Calu3 (cell line): ENCODE measurements at regions not wholly inside any gene's neighbourhood (a gene's known extent, or its start where the extent isn't known, plus 50 kb on each side); places are given as distances from the start of the nearest gene placed in this dataset.

Experiments
- BruUV-seq: library from RNA; stranded (reverse); fragments of 400-500 nt; replicated peaks from 2 replicates; lab custom pipeline; 2021; lab: Mats Ljungman, UMichigan
- CTCF ChIA-PET: fragments of 300-600 bp; sonication (Branson Sonifier 250); formaldehyde crosslinking; loops from one replicate; lab custom pipeline; 2022; ENCODE audit warnings: antibody characterized with exemption; lab: Charles Lee
- DNase-seq: peaks from one replicate; pipeline ENCODE4 v3.0.0; 2022
- H3K27ac Mint-ChIP-seq: one replicate; pipeline ENCODE4 v1.8.0; 2022; ENCODE audit warnings: mixed read lengths; ENCODE audit not compliant: unreplicated experiment
- H3K27me3 Mint-ChIP-seq: one replicate; pipeline ENCODE4 v1.8.0; 2022; ENCODE audit warnings: mixed read lengths; ENCODE audit not compliant: unreplicated experiment
- H3K36me3 Mint-ChIP-seq: one replicate; pipeline ENCODE4 v1.8.0; 2022; ENCODE audit warnings: mild to moderate bottlenecking, moderate library complexity, mixed read lengths; ENCODE audit not compliant: insufficient read depth, unreplicated experiment
- H3K4me1 Mint-ChIP-seq: one replicate; pipeline ENCODE4 v1.8.0; 2022; ENCODE audit warnings: mild to moderate bottlenecking, low read depth, mixed read lengths; ENCODE audit not compliant: unreplicated experiment
- H3K4me3 Mint-ChIP-seq: one replicate; pipeline ENCODE4 v1.8.0; 2022; ENCODE audit warnings: mild to moderate bottlenecking, low read depth, moderate library complexity, mixed read lengths; ENCODE audit not compliant: unreplicated experiment
- H3K9me3 Mint-ChIP-seq: one replicate; pipeline ENCODE4 v1.8.0; 2022; ENCODE audit warnings: low read depth, mixed read lengths; ENCODE audit not compliant: unreplicated experiment
- intact Hi-C: fragments of 100-400 bp; cut with micrococcal nuclease; formaldehyde crosslinking; loops from one replicate; pipeline ENCODE4 v1.10.0; 2022; ENCODE audit not compliant: unreplicated experiment
- TF ChIP-seq, protein P1 (sequence below): fragments of 200-600 bp; IDR thresholded peaks from one replicate; pipeline ENCODE4 v1.8.0; 2022; ENCODE audit warnings: antibody characterized with exemption; ENCODE audit not compliant: unreplicated experiment

DNA sequence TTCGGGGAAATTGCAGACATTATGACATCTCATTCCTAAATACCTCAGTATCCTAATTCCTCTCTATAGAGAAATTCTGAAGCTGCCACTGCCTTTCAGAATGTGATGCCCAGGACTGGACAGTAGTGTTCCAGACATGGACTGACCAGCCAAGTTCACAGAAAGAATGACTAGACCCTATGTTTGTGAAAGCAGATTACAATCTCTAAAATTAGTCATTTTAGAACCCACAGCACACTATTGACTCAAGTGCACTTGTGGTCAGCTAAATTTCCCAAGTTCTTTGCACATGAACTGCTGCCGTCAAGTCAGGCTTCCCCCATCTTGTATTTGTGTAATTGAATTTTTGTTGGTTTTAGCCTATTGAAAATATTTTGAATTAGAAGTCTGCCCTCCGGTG lies 81.0 kb upstream of the ESX1 start:
- Mint-ChIP-seq H3K27me3 (no peaks in the 10 kb centered on the region), H3K36me3 (no peaks in the 10 kb centered on the region), H3K27ac (no peak overlapping the region), H3K4me3 (no peak overlapping the region), H3K9me3 (no peaks in the 10 kb centered on the region), H3K4me1 (peaks cover 16% of the 10 kb centered on the region)
- CTCF ChIA-PET = interaction anchor here (1.7 to 2.6 kb wide), 2 partner anchors 10 to 17 kb away, joined by 11 read pairs; no protein-coding TSS in a partner anchor
- DNase-seq = no peak
- no TSS peak for BruUV-seq
- TF ChIP-seq, protein P1, sequence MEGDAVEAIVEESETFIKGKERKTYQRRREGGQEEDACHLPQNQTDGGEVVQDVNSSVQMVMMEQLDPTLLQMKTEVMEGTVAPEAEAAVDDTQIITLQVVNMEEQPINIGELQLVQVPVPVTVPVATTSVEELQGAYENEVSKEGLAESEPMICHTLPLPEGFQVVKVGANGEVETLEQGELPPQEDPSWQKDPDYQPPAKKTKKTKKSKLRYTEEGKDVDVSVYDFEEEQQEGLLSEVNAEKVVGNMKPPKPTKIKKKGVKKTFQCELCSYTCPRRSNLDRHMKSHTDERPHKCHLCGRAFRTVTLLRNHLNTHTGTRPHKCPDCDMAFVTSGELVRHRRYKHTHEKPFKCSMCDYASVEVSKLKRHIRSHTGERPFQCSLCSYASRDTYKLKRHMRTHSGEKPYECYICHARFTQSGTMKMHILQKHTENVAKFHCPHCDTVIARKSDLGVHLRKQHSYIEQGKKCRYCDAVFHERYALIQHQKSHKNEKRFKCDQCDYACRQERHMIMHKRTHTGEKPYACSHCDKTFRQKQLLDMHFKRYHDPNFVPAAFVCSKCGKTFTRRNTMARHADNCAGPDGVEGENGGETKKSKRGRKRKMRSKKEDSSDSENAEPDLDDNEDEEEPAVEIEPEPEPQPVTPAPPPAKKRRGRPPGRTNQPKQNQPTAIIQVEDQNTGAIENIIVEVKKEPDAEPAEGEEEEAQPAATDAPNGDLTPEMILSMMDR = no peak
- intact Hi-C loops = no loop called here

- intact Hi-C loops = no loop called here
- Mint-ChIP-seq H3K4me3 (no peak overlapping the region), H3K27ac (no peak overlapping the region), H3K27me3 (no peaks in the 10 kb centered on the region), H3K4me1 (peaks cover 23% of the 10 kb centered on the region), H3K36me3 (no peaks in the 10 kb centered on the region), H3K9me3 (no peaks in the 10 kb centered on the region)
- no TSS peak for BruUV-seq
- CTCF ChIA-PET = interaction anchor here (1.7 to 2.6 kb wide), 2 partner anchors 10 to 16 kb away, joined by 11 read pairs; no protein-coding TSS in a partner anchor
- DNase-seq = no peak
- TF ChIP-seq, protein P1 = no peak
Observed at GRCh38 chrX:104334971-104335370, 80.2 kb upstream of the ESX1 start.

- no peaks in the 10 kb centered on the region for H3K36me3 Mint-ChIP-seq
- peaks cover 20% of the 10 kb centered on the region for H3K4me1 Mint-ChIP-seq
- TF ChIP-seq, protein P1 = no peak
- H3K27me3 Mint-ChIP-seq = no peaks in the 10 kb centered on the region
- intact Hi-C loops = no loop called here
- DNase-seq = no peak
- no TSS peak for BruUV-seq
- CTCF ChIA-PET = no interaction called here
- no peak overlapping the region for H3K4me3 Mint-ChIP-seq
- peaks cover 2% of the 10 kb centered on the region for H3K9me3 Mint-ChIP-seq
- no peak overlapping the region for H3K27ac Mint-ChIP-seq
Observed at GRCh38 chrX:104330966-104331365, 76.2 kb upstream of the ESX1 start.

DNA sequence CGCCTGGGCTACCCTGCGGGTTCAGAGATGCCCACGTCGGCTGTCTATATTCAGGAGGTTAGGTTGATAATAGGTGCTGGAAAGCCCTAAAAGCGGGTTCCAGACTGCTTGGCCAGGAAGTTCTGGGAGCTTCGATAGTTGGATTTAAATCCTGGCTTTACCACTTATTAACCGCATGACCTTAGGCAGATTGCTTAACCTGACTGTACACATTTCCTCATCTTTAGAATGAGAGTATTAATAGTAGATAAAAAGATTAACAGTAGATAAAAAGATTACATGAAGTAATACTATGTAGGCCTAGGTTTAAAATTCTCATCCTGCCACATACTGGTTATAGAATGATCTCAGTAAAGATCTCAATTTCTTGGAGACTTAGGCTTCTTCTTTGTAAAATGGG lies 75.0 kb upstream of the ESX1 start:
- Mint-ChIP-seq H3K36me3 (no peaks in the 10 kb centered on the region), H3K4me3 (no peak overlapping the region), H3K9me3 (peaks cover 4% of the 10 kb centered on the region), H3K4me1 (peaks cover 32% of the 10 kb centered on the region), H3K27ac (no peak overlapping the region), H3K27me3 (no peaks in the 10 kb centered on the region)
- intact Hi-C loops = no loop called here
- BruUV-seq = no TSS peak
- CTCF ChIA-PET = no interaction called here
- TF ChIP-seq, protein P1 = no peak
- no peak for DNase-seq
